ENCODE measurements at regions not wholly inside any gene's neighbourhood (a gene's known extent, or its start where the extent isn't known, plus 50 kb on each side); places are given as distances from the start of the nearest gene placed in this dataset.

- TF ChIP-seq CTCF (IDR thresholded peaks at IDR 0.05) (no peak), POLR2A (IDR thresholded peaks at IDR 0.05) (no peak)
Measured at GRCh38 chr14:56900726-56901125, 90.4 kb upstream of the OTX2 start.
